ENCODE measurements at regions not wholly inside any gene's neighbourhood (a gene's known extent, or its start where the extent isn't known, plus 50 kb on each side); places are given as distances from the start of the nearest gene placed in this dataset.
"Not testable (repeated sequence)": the region's sequence is repeated elsewhere in the genome, so short reads cannot be mapped to it uniquely, and the experiment has no call there.

- FAIRE-seq, result not testable (repeated sequence)
Measured at GRCh38 chr9:40910995-40911394, 217.5 kb downstream of the FOXD4L6 start.

GRCh38 chr9:40909821-40910220 is 218.7 kb downstream of the FOXD4L6 start:
- Histone ChIP-seq H3K79me2 (ENCODE audit: control insufficient read depth, insufficient read depth, low read length) (no peaks in the 10 kb centered on the region), H3K27ac (ENCODE audit: control insufficient read depth, insufficient read depth, low read length) (no peak overlapping the region), H3K4me3 (ENCODE audit: control insufficient read depth in 2 of 3, extremely low read depth in 1 of 3, insufficient read depth in 2 of 3, low read depth in 1 of 3, low read length in 3 of 3) (no peak overlapping the region), H3K4me1 (ENCODE audit: control insufficient read depth, extremely low read depth, insufficient read depth, low read length) (no peaks in the 10 kb centered on the region), H4K20me1 (ENCODE audit: control insufficient read depth, extremely low read depth, insufficient read depth, low read length) (no peaks in the 10 kb centered on the region), H3K9me3 (ENCODE audit: control insufficient read depth, low read depth, low read length) (peaks cover 15% of the 10 kb centered on the region), H3K9ac (ENCODE audit: control insufficient read depth, extremely low read depth, insufficient read depth, low read length) (no peak overlapping the region), H3K36me3 (ENCODE audit: control insufficient read depth in 2 of 2, extremely low read depth in 1 of 2, insufficient read depth in 2 of 2, low read length in 2 of 2) (no peaks in the 10 kb centered on the region), H3K27me3 (ENCODE audit: control insufficient read depth, extremely low read depth, insufficient read depth, low read length) (no peaks in the 10 kb centered on the region), H3K4me2 (ENCODE audit: control insufficient read depth, extremely low read depth, insufficient read depth, low read depth, low read length) (no peak overlapping the region), H3K9me1 (ENCODE audit: control insufficient read depth, extremely low read depth, insufficient read depth, low read length) (no peaks in the 10 kb centered on the region), H2AFZ (ENCODE audit: control insufficient read depth, low read length) (no peak overlapping the region)
- dilution Hi-C loops (cut with MboI; ENCODE audit: extremely low pct_ligation_motif_present, low sequenced_read_pairs), result no loop called here
- TF ChIP-seq CTCF (optimal IDR thresholded peaks at IDR 0.05 in 1 of 3, IDR thresholded peaks at IDR 0.05 in 1 of 3, conservative IDR thresholded peaks at IDR 0.05 in 1 of 3; ENCODE audit: extremely low read depth in 1 of 3, insufficient read depth in 2 of 3, low read length in 3 of 3) (no peak), EZH2 (IDR thresholded peaks at IDR 0.05; ENCODE audit: low read length) (no peak)
- no peak for DNase-seq (ENCODE audit: low read depth, low spot score)
- no peak for FAIRE-seq

More at GRCh38 chr9:40910995-40911394, 217.5 kb downstream of the FOXD4L6 start:
- H3K4me1 ChIP-seq (ENCODE audit: control insufficient read depth, extremely low read depth, insufficient read depth, low read length); H3K4me3 ChIP-seq (ENCODE audit: control insufficient read depth in 2 of 3, extremely low read depth in 1 of 3, insufficient read depth in 2 of 3, low read depth in 1 of 3, low read length in 3 of 3); H3K79me2 ChIP-seq (ENCODE audit: control insufficient read depth, insufficient read depth, low read length); H3K9ac ChIP-seq (ENCODE audit: control insufficient read depth, extremely low read depth, insufficient read depth, low read length); H4K20me1 ChIP-seq (ENCODE audit: control insufficient read depth, extremely low read depth, insufficient read depth, low read length); H3K27ac ChIP-seq (ENCODE audit: control insufficient read depth, insufficient read depth, low read length); H3K27me3 ChIP-seq (ENCODE audit: control insufficient read depth, extremely low read depth, insufficient read depth, low read length); H2AFZ ChIP-seq (ENCODE audit: control insufficient read depth, low read length); H3K36me3 ChIP-seq (ENCODE audit: control insufficient read depth in 2 of 2, extremely low read depth in 1 of 2, insufficient read depth in 2 of 2, low read length in 2 of 2); dilution Hi-C loops (cut with MboI; ENCODE audit: extremely low pct_ligation_motif_present, low sequenced_read_pairs); H3K4me2 ChIP-seq (ENCODE audit: control insufficient read depth, extremely low read depth, insufficient read depth, low read depth, low read length); DNase-seq (ENCODE audit: low read depth, low spot score); H3K9me1 ChIP-seq (ENCODE audit: control insufficient read depth, extremely low read depth, insufficient read depth, low read length): not testable (repeated sequence)
- H3K9me3 ChIP-seq (ENCODE audit: control insufficient read depth, low read depth, low read length), result peaks cover 15% of the 10 kb centered on the region

- H3K4me1 ChIP-seq (ENCODE audit: control insufficient read depth, extremely low read depth, insufficient read depth, low read length); H3K79me2 ChIP-seq (ENCODE audit: control insufficient read depth, insufficient read depth, low read length); H3K36me3 ChIP-seq (ENCODE audit: control insufficient read depth in 2 of 2, extremely low read depth in 1 of 2, insufficient read depth in 2 of 2, low read length in 2 of 2); H3K9ac ChIP-seq (ENCODE audit: control insufficient read depth, extremely low read depth, insufficient read depth, low read length); H3K27me3 ChIP-seq (ENCODE audit: control insufficient read depth, extremely low read depth, insufficient read depth, low read length); H3K9me1 ChIP-seq (ENCODE audit: control insufficient read depth, extremely low read depth, insufficient read depth, low read length); dilution Hi-C loops (cut with MboI; ENCODE audit: extremely low pct_ligation_motif_present, low sequenced_read_pairs); H3K4me3 ChIP-seq (ENCODE audit: control insufficient read depth in 2 of 3, extremely low read depth in 1 of 3, insufficient read depth in 2 of 3, low read depth in 1 of 3, low read length in 3 of 3); H4K20me1 ChIP-seq (ENCODE audit: control insufficient read depth, extremely low read depth, insufficient read depth, low read length); DNase-seq (ENCODE audit: low read depth, low spot score); H2AFZ ChIP-seq (ENCODE audit: control insufficient read depth, low read length); FAIRE-seq; H3K4me2 ChIP-seq (ENCODE audit: control insufficient read depth, extremely low read depth, insufficient read depth, low read depth, low read length); H3K27ac ChIP-seq (ENCODE audit: control insufficient read depth, insufficient read depth, low read length): not testable (repeated sequence)
- H3K9me3 ChIP-seq (ENCODE audit: control insufficient read depth, low read depth, low read length), result peaks cover 13% of the 10 kb centered on the region
Measured at GRCh38 chr9:40909111-40909510, 219.4 kb downstream of the FOXD4L6 start.
